Adrenal gland (tissue), 5 donors: ENCODE measurements at regions not wholly inside any gene's neighbourhood (a gene's known extent, or its start where the extent isn't known, plus 50 kb on each side); places are given as distances from the start of the nearest gene placed in this dataset.

Experiments
- POLR2A ChIP-seq, 2 donors: fragments of 450-650 bp; IDR thresholded peaks; one replicate each; pipeline ENCODE4 v1.6.1; 2017; ENCODE audit warnings: antibody characterized with exemption in 2 of 2, mild to moderate bottlenecking in 2 of 2, moderate library complexity in 1 of 2
- TF ChIP-seq, protein P1 (sequence below), 6 experiments: fragments of 450-650 bp in 4 of 6; fragments of 200-600 bp in 2 of 6; sonication (generic) in 1 of 6; IDR thresholded peaks; 1 replicate in 5 of 6; 2 replicates in 1 of 6; pipeline versions ENCODE4 v1.5.1 to v1.8.0; 2016 to 2021; ENCODE audit warnings: antibody characterized with exemption in 6 of 6, mild to moderate bottlenecking in 2 of 6, moderate library complexity in 1 of 6
- donor health status: DM: no; HTN: no; CAD: no.

DNA sequence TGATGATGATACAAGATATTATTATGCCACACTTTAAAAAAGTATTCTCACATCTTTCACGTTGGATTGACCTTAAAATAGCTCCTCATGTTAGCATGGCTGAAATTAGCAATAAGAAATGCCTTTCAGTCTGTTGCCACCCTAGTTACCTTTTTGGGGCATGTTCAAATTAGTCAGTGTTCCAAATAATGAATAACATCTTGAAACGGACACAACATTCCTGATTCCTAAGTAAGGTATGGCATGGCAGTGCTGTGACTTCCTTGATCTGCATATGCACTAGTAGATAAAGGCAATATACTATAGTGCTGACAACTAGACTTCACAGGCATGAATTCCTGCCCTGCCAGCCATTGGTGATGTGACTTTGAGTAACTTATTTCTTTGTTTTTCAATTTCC, 914.5 kb downstream of the METTL15 start:
- TF ChIP-seq, protein P1, sequence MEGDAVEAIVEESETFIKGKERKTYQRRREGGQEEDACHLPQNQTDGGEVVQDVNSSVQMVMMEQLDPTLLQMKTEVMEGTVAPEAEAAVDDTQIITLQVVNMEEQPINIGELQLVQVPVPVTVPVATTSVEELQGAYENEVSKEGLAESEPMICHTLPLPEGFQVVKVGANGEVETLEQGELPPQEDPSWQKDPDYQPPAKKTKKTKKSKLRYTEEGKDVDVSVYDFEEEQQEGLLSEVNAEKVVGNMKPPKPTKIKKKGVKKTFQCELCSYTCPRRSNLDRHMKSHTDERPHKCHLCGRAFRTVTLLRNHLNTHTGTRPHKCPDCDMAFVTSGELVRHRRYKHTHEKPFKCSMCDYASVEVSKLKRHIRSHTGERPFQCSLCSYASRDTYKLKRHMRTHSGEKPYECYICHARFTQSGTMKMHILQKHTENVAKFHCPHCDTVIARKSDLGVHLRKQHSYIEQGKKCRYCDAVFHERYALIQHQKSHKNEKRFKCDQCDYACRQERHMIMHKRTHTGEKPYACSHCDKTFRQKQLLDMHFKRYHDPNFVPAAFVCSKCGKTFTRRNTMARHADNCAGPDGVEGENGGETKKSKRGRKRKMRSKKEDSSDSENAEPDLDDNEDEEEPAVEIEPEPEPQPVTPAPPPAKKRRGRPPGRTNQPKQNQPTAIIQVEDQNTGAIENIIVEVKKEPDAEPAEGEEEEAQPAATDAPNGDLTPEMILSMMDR (IDR thresholded peaks at IDR 0.05): no peak
- no peak for TF ChIP-seq POLR2A (IDR thresholded peaks at IDR 0.05)
